T follicular helper cell (primary cell): ENCODE measurements at regions not wholly inside any gene's neighbourhood (a gene's known extent, or its start where the extent isn't known, plus 50 kb on each side); places are given as distances from the start of the nearest gene placed in this dataset.
"Not testable (repeated sequence)": the region's sequence is repeated elsewhere in the genome, so short reads cannot be mapped to it uniquely, and the experiment has no call there.

ENCODE experiments used
- DNase-seq: peaks from one replicate; pipeline ENCODE4 v3.0.0-alpha.2; 2020; ENCODE audit warnings: low read depth

- DNase-seq: not testable (repeated sequence)
These were observed 98.1 kb upstream of the GPR39 start for GRCh38 chr2:132318481-132318880.

- not testable (repeated sequence) for DNase-seq
These were observed 92.6 kb upstream of the GPR39 start for GRCh38 chr2:132324005-132324404.

GRCh38 chr2:132332345-132333033 is 84.1 kb upstream of the GPR39 start:
- DNase-seq: not testable (repeated sequence)

- not testable (repeated sequence) for DNase-seq
These were observed 79.5 kb upstream of the GPR39 start for GRCh38 chr2:132337135-132337534.

GRCh38 chr2:132337844-132338243 is 78.8 kb upstream of the GPR39 start:
- not testable (repeated sequence) for DNase-seq

- not testable (repeated sequence) for DNase-seq
These were observed 69.4 kb upstream of the GPR39 start for GRCh38 chr2:132347041-132347780.

GRCh38 chr2:132349092-132349687 is 67.4 kb upstream of the GPR39 start:
- DNase-seq: not testable (repeated sequence)

- not testable (repeated sequence) for DNase-seq
These were observed 64.9 kb upstream of the GPR39 start for GRCh38 chr2:132351668-132352067.

GRCh38 chr2:132352481-132353001 is 64.1 kb upstream of the GPR39 start:
- DNase-seq: not testable (repeated sequence)

GRCh38 chr2:132353380-132353779 is 63.2 kb upstream of the GPR39 start:
- DNase-seq: not testable (repeated sequence)

GRCh38 chr2:132360964-132361363 is 55.6 kb upstream of the GPR39 start:
- DNase-seq: not testable (repeated sequence)

- DNase-seq: not testable (repeated sequence)
These were observed 55.1 kb upstream of the GPR39 start for GRCh38 chr2:132361498-132361897.

- not testable (repeated sequence) for DNase-seq
These were observed 53.3 kb upstream of the GPR39 start for GRCh38 chr2:132363352-132363751.

- not testable (repeated sequence) for DNase-seq
These were observed 50.6 kb upstream of the GPR39 start for GRCh38 chr2:132365963-132366362.

- DNase-seq: no peak
These were observed 50.0 kb upstream of the GPR39 start for GRCh38 chr2:132366421-132367180.
